HAP-1 (cell line): ENCODE measurements at regions not wholly inside any gene's neighbourhood (a gene's known extent, or its start where the extent isn't known, plus 50 kb on each side); places are given as distances from the start of the nearest gene placed in this dataset.

Experiments
- DNase-seq, 2 experiments: peaks; one replicate each; pipeline ENCODE4 v3.0.0-alpha.2; 2016 to 2020; ENCODE audit warnings: low spot score in 2 of 2
- H3K27me3 ChIP-seq: fragments of 250-450 bp; sonication (Bioruptor Pico); 2 replicates; pipeline ENCODE4 v1.5.1; 2020; ENCODE audit warnings: low read depth, mild to moderate bottlenecking, moderate library complexity
- H3K36me3 ChIP-seq: fragments of 250-450 bp; sonication (Bioruptor Pico); replicated peaks from 2 replicates; pipeline ENCODE4 v1.5.1; 2020; ENCODE audit warnings: mild to moderate bottlenecking
- H3K4me1 ChIP-seq: fragments of 250-450 bp; sonication (Bioruptor Pico); 2 replicates; pipeline ENCODE4 v1.5.1; 2020; ENCODE audit warnings: mild to moderate bottlenecking
- H3K4me3 ChIP-seq: fragments of 250-450 bp; sonication (Bioruptor Pico); 2 replicates; pipeline ENCODE4 v1.5.1; 2020; ENCODE audit warnings: mild to moderate bottlenecking, moderate library complexity
- H3K9me3 ChIP-seq: fragments of 250-450 bp; sonication (Bioruptor Pico); 2 replicates; pipeline ENCODE4 v1.5.1; 2020; ENCODE audit warnings: mild to moderate bottlenecking, moderate library complexity
- in situ Hi-C: fragments of 300-500 bp; cut with MboI; formaldehyde crosslinking; loops from 3 replicates; pipeline ENCODE4 v1.14.3; 2020; ENCODE audit warnings: low sequenced_read_pairs, inconsistent platforms, mixed read lengths

GRCh38 chr10:47243356-47243755 lies 56.6 kb upstream of the GDF10 start:
- H3K27me3 ChIP-seq = no peaks in the 10 kb centered on the region
- H3K36me3 ChIP-seq = no peaks in the 10 kb centered on the region
- no peak overlapping the region for H3K4me3 ChIP-seq
- in situ Hi-C loops = no loop called here
- DNase-seq = no peak
- no peaks in the 10 kb centered on the region for H3K4me1 ChIP-seq
- no peaks in the 10 kb centered on the region for H3K9me3 ChIP-seq

DNA sequence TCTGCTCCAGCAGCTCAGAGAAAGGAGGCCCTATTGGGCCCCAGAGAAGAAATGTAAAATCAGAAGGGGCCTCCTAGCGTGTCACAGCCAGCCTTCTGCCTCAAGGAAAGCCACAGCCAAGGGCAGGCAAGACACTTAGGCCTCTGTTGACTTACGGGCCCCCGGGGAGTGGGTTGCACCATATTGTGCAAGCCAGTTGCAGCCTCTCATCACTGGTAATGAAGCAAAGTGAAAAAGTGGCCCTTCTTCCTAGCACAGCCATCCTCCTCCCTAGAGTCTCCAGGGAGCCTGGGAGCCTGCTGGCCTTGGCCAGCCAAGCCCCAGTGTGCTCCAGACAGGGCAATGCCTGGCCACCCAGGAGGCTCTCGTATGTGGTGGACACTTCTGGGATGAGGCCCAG lies 56.2 kb upstream of the GDF10 start:
- Histone ChIP-seq H3K9me3 (no peaks in the 10 kb centered on the region), H3K4me3 (no peak overlapping the region), H3K36me3 (no peaks in the 10 kb centered on the region), H3K27me3 (no peaks in the 10 kb centered on the region), H3K4me1 (no peaks in the 10 kb centered on the region)
- no peak for DNase-seq
- in situ Hi-C loops = no loop called here

DNA sequence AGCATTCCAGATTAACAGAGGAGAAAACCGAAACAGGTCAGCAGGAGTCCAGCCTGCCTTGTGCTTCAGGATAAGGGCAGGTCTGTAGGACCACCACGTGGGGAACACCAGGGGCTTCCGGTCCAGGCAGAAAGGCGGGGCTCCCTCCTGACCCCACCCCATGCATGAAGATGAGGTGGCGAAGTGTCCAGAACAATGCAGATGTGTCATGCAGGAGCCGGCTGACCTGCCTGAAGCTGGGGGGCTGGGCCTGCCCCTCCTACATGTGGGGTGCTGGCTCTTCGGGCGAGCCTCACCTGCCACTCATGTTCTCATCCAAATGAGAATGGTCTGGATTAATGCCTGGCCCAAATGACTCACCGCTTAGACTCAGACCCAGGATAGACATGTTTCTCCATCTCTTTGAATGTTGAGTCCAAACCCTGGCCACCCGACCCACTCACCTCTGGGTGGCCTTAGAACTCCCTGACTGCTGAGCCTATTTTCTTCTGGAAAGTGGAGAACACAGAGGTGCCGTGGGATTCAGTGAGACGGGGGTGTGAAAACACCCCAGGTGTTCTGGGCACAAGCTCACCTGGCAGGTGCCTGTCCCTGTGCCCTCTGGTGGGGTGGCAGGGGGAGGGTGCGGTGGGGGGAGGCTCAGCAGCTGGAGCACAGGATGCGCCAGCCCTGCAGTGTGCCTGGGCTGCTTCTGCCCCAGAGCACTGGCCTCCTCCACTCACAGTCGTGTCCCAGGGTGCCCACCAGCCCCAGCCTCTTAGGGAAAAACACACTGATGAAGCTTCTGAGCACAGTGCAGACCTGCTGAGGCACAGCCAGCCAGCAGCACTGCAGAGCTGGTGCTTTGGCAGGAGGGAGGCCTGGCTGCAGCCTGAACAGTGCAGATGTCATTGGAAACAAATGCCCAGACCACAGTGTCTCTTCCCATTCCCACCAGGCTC lies 55.2 kb upstream of the GDF10 start:
- no peak overlapping the region for H3K4me3 ChIP-seq
- H3K27me3 ChIP-seq = no peaks in the 10 kb centered on the region
- no peaks in the 10 kb centered on the region for H3K36me3 ChIP-seq
- in situ Hi-C loops = no loop called here
- no peaks in the 10 kb centered on the region for H3K9me3 ChIP-seq
- no peaks in the 10 kb centered on the region for H3K4me1 ChIP-seq
- DNase-seq = no peak

GRCh38 chr10:47245731-47246350 lies 54.2 kb upstream of the GDF10 start:
- in situ Hi-C loops = no loop called here
- Histone ChIP-seq H3K36me3 (no peaks in the 10 kb centered on the region), H3K27me3 (no peaks in the 10 kb centered on the region), H3K4me3 (no peak overlapping the region), H3K9me3 (no peaks in the 10 kb centered on the region), H3K4me1 (no peaks in the 10 kb centered on the region)
- DNase-seq = no peak

GRCh38 chr10:47246406-47247147 lies 53.4 kb upstream of the GDF10 start:
- Histone ChIP-seq H3K36me3 (no peaks in the 10 kb centered on the region), H3K9me3 (no peaks in the 10 kb centered on the region), H3K4me1 (no peaks in the 10 kb centered on the region), H3K4me3 (no peak overlapping the region), H3K27me3 (no peaks in the 10 kb centered on the region)
- no peak for DNase-seq
- in situ Hi-C loops = no loop called here

GRCh38 chr10:47247148-47248059 lies 52.6 kb upstream of the GDF10 start:
- no peaks in the 10 kb centered on the region for H3K27me3 ChIP-seq
- H3K4me1 ChIP-seq = no peaks in the 10 kb centered on the region
- no peaks in the 10 kb centered on the region for H3K9me3 ChIP-seq
- no peaks in the 10 kb centered on the region for H3K36me3 ChIP-seq
- no peak for DNase-seq
- in situ Hi-C loops = no loop called here
- no peak overlapping the region for H3K4me3 ChIP-seq

DNA sequence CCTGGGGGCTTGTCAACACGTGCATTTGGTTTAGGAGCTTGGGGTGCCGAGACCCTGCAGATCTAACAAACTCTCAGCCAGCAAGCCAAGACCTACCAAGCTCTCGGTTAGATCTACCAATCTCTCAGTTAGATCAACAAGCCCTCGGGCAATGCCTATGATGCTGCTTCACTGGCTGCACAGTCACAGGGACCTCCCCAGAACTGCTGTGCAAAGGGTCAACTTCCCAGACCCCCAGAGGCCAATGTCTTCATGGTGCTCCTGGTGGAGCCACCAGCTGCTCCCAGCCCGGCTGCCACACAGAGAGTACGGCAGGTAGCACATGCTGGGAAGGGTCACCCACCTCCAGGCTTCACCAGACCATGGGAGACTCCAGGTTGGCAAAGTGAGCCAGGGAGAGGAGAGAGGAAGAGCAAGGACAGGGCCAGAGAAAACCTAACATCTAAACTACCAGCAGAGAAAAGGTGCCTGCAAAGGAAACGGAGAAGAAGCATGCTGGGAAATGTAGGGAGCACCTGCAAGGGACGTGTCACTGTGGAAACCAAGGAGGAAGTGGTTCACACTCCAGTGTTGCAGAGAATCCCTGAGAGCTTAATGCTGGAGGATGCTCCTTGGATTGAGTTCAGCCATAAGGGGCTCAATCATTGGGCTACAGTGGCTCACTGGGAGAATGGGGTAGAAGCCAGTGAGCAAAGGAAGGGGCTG lies 51.5 kb upstream of the GDF10 start:
- in situ Hi-C loops = no loop called here
- DNase-seq = no peak

GRCh38 chr10:47249881-47250280 lies 50.1 kb upstream of the GDF10 start:
- in situ Hi-C loops = no loop called here
- Histone ChIP-seq H3K9me3 (no peaks in the 10 kb centered on the region), H3K36me3 (no peaks in the 10 kb centered on the region), H3K27me3 (no peaks in the 10 kb centered on the region), H3K4me3 (no peak overlapping the region), H3K4me1 (no peaks in the 10 kb centered on the region)
- no peak for DNase-seq

More for the DNA sequence above, 51.5 kb upstream of the GDF10 start:
- Histone ChIP-seq H3K4me3 (no peak overlapping the region), H3K4me1 (no peaks in the 10 kb centered on the region), H3K36me3 (no peaks in the 10 kb centered on the region), H3K27me3 (no peaks in the 10 kb centered on the region), H3K9me3 (no peaks in the 10 kb centered on the region)
